SW 1271 (cell line): ENCODE measurements at regions not wholly inside any gene's neighbourhood (a gene's known extent, or its start where the extent isn't known, plus 50 kb on each side); places are given as distances from the start of the nearest gene placed in this dataset.

Experiments
- DNase-seq, 2 experiments: peaks; one replicate each; lab custom pipeline; 2025; lab: John Stamatoyannopoulos, UW

GRCh38 chr2:37837628-37838328 lies 87.3 kb upstream of the RMDN2 start:
- DNase-seq = no peak

DNA sequence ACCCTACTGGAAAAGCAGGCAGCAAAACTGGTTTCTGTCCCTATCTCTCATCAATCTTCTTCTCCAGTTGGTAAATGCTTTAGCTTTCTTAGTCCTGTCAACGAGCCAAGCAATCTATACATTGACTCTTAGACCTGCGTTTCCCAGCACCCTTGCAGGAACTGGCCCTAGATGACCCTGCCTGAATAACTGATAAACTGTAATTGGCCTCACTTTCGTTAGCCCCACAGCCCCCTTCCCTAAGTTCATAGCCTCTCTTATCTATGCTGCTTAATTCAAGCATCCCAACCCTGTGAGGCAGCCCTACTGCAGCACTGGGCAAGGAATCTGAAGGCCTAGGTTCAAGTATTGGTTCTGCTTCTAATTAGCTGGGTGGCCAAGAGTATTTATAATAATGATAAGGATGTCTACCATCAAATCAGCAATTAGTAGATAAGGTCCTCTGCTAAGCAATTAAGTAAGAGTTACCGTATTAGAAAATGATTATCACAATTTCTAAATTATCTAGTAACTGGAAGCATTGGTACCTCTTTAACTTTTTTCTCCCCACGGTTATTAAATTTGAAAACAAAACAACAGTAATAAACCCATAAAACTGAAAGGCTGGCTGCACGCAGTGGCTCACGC lies 86.4 kb upstream of the RMDN2 start:
- no peak for DNase-seq

- DNase-seq = no peak
These were observed 85.1 kb upstream of the RMDN2 start for GRCh38 chr2:37839991-37840390.

GRCh38 chr2:37842732-37843440 lies 82.2 kb upstream of the RMDN2 start:
- no peak for DNase-seq

DNA sequence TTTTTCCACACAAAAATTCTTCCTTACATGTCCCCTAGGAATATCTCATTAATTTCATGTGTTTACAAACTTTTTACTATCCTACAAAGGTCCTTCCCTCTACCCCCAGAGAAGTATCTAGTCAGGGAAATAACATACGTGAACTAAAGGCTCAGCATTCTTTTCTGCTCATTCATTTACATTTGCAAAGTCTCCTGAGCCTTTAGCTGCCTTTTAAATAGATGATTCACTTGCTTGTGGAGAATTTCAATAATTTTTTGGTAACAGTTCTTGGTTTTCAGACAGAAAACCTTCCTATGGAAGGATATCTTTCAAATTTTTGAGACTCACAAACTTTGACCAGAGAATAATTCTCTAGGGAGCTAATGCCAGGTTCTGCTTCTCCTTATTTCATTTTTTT lies 81.5 kb upstream of the RMDN2 start:
- DNase-seq = no peak

DNA sequence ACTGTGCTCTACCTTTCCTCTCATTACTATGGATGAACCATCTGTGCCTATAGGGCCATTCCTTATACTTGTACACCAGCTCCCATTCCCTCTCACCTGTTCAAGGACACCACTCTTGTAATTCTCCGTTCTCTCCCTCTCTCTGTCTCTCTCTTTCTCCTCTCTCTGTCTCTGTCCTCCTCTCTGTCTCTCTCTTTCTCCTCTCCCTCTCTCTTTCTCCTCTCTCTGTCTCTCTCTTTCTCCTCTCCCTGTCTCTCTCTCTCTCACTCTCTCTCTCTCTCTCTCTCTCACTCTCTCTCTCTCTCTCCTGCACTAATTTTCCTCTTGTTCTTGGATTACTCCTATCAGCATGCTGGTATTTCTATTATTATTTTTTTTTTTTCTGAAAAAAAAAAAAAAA lies 78.9 kb upstream of the RMDN2 start:
- no peak for DNase-seq

DNA sequence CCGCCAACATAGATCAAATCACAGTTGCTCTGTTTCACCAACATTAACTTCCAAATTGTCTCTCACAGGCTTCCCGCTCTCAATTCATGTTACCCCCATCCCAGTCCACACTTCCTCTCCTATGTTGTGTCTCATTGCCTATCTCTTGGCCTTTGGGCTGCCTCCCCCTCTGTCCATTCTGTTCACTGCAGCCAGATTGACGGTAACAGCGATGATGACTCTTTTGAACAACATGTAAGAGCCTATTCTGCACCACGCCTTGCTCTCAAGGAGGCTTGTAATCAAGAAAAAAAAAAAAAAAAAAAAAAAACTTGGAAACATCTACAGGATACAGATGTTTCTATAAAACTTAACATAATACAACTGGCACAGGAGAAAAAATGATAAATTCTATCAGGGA lies 77.3 kb upstream of the RMDN2 start:
- DNase-seq = no peak

GRCh38 chr2:37848451-37848850 lies 76.6 kb upstream of the RMDN2 start:
- no peak for DNase-seq

DNA sequence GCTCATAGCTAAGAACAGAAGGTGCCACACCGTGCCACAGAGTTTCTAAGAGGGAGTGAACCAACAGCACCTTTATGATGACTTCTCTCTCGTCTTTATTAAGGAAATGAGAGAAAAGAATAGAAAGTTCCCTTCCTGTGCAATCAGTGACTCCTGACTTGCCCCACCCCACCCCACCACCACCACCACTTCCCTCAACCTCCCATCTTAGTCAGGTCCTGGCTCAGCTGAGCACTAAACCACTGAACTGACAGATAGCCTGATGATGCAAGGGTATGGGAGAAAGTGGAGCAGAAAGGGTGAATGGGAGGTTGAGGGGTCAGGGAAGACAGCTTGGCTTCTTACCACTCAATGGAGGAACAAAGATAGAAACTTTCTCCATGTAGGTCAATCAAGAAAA lies 75.2 kb upstream of the RMDN2 start:
- DNase-seq = no peak

DNA sequence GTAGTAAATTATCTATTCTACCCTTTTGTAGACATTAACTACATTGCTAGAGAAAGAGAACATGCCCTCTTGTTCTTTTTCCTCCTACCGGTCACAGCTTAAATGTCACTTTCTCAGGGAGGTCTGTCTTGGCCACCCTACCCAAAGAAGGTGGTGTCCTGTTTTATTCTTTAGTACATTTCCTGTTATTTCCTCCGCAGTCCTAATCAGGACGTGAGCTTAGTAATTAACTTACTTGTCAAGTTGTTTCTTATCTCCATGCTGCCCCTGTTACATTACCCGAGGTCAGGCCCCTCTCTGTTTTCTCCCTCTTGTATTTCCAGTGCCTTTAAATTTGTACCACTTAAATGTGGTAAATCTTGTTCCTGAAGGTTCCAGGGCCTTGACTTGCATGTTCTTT lies 73.7 kb upstream of the RMDN2 start:
- no peak for DNase-seq

DNA sequence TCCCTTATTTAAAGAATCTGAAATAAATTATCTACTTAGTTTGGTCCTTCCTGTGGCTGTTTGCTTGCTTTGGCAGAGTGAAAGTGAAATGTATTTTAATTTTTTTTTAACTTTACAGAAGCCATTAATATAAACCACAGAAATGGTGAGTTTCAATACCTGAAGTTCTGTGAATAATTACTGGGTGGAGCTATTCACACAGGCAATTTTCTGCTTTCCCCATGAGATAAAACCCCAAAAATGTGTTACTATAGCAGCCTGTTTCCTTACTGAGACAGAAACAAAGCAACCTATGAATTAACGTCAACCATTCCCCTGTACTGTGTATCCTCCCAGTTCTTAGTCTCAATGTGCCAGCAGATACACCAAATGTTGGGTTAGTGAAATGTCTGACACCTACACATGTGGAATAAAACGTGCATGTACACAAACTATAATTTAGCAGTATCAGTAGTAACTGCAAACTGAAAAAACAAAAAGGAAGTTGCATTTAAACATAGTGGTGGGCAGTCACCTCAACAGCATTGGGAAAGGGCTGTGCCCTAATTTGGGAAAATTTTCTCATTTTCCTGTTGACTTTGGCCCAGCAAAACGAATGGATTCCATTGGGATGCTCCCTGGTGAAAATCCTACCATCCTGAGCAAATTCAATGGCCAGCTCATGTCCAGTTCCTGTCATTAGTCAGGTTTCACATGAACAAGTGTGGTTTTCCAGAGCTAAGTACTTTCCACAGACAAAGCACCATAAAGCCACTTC lies 73.1 kb upstream of the RMDN2 start:
- no peak for DNase-seq

GRCh38 chr2:37852585-37853014 lies 72.5 kb upstream of the RMDN2 start:
- DNase-seq = no peak

DNA sequence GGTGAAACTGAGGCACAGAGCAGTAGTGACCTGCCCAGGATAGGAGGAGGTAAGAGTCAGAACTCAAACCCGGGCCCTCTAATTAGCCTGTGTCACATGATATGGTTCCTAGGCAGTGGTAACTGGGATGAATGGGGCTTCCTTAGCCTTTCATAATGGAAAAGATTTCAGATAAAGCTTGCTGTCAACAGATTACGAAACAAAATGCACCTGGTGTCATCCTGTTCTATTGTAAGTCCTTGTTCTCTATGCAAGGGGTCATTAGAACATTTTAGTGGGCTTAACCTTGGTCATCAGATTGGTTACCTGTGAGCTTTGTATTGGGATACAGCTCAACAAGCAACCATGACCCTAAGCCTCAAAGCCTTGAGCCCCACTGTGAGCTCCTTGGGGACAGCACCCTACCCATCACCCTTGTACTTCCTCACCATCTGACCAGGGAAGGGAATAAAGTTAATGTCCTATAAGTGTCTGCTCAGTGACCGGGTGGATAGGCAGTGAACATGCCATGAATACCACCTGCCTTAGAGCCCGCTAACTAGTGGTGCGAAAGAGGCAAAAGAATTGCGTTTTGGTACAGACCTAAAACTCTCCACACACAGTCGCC lies 70.3 kb upstream of the RMDN2 start:
- DNase-seq = no peak

DNA sequence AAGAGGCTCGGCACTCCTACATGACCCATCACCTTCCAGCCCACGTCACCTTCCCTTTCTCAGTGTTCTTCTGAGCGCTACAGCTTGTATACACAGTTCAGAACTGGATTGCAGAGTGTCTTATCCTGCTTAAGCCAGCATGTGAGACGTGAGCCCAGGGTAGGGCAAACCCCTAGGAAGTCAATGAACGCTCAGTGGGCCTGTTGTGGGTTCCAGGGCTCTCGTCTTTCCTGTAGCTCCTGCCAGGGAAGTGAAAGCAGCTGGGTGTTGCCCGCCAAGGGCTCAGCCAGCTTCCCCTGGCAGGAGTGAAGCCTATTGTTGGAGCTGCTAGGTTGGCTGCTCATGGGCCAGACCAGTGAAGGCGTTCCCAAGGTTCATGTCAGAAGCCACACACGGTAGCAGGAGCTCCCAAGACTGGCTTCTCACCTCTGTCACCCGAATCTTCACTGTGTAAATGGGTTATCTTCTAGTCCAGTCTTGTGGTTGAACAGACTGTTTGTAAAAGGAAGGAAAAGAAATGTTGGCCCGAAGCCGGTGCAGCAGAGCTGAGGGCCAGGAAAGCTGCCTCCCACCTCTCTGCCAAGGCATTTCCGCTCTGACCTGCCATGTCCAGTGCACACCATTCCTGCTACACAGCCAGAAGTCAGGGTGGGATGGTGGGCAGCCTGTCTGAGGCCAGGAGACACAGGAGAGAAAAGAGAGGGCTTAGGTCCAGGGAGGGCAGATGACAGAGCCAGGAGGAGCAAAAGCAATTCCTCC lies 69.6 kb upstream of the RMDN2 start:
- no peak for DNase-seq

DNA sequence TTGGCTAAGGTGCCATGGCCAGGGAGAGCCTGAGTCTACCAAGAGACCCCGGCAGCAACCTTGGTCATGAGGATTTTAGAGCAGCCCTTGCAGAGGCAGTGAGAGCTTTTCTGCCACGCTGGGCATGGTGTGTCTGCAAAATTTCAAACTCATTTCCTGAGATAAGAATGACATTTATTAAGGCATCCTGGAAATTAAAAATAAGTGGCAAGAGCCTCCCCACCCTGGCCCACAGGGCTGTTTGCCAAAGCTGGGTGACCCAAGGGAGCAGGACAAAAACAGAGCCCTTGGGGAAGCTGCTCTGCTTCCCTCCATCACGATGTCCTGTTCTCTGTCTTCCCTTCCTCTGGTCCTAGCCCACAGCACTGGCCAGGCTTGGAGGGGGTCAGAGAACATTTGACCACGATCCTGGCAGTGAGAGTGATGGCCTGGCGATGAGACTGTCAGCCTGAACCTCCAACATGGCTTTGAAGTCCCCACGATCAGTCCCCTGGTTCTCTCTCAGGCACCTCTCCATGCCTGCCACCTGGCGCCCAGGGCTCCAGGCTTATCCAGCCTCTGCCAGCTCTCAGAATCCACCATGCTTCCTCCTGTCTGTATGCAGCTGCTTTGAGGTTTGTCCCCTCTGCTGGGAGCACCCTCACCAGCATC lies 68.9 kb upstream of the RMDN2 start:
- DNase-seq = no peak

GRCh38 chr2:37857575-37858399 lies 67.3 kb upstream of the RMDN2 start:
- no peak for DNase-seq

DNA sequence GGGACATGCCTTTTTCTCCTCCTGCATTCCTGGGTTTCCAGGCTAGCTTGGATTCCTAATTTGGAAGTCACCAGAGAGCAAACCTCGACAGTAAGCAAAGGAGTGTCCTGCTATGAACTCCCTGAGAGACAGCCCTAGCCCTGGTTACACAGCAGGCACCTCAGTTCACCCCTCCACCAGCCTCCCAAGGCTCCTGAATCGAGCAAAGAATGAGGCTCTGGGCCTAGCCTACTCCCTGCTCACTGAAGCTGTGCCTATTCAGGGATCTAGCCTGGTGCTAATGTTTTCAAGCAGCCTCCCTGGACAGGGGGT lies 66.7 kb upstream of the RMDN2 start:
- no peak for DNase-seq

DNA sequence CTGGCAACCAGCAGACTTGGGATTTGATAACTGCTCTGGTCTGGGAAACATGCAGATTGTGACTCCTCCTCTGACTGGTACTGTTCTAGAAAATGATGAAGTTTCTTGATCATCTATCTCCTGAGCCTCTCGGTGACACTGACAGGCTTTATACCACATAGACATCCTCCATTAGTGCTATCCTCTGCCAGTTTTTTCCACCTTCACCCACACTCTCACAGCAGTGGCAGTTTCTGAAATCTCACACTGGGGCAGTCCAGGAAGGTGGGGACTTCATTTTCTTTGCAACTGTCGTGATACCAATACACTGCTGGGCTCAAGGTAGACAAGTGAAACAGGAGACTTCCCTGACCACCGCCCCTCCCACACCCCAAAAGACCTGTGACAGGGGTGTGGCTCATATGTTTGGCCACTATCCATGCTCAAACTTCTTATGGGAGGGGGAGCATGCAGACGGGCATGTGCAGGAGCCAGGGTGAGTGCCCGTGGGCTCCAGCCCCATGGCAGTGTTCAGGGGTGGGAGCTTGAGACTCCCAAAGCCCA lies 66.3 kb upstream of the RMDN2 start:
- no peak for DNase-seq

DNA sequence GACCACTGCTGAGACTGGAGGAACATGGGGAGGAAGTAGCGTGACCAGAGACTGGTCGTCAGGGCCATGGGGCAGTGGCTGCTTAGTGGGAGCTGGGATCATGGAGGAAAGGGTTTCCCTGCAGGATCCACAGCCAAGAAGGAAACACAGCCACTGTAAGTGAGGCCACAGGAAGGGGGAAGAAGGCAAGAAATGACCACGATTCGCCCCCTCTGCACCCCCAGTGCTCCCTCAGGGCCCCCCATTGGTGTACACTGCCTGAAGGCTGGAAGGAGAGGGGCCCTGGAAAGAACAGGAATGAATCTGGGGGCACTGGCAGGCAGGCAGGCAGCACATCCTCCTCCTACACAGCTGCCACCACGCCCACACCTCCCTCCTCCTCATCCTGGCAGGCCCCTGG lies 62.5 kb upstream of the RMDN2 start:
- no peak for DNase-seq

- no peak for DNase-seq
These were observed 60.9 kb upstream of the RMDN2 start for GRCh38 chr2:37864217-37864616.
